GM03348 (cell line): ENCODE measurements at regions not wholly inside any gene's neighbourhood (a gene's known extent, or its start where the extent isn't known, plus 50 kb on each side); places are given as distances from the start of the nearest gene placed in this dataset.

Experiments
- DNase-seq: peaks from one replicate; pipeline ENCODE4 v3.0.0; 2012; ENCODE audit warnings: low spot score

- no peak for DNase-seq
These were observed 842.8 kb downstream of the SI start for GRCh38 chr3:164235289-164236028.

DNA sequence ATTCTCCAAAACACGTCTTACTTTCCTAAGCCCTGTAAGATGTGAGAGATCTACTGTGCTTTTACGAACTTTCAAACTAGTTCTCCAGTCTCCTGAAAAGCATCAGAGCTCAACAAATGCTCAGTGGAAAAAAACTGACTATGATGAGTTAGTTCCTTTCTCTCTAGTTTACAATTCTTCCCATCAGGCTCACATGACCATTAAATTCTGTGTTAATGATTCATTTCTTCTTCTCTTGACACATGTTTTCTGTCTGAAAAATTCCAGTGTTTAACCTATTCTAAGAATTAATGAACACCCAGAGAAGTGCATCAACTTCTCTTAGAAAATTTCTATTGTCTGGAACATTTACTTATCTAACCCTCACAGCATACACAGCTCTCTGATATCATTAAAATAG is 844.3 kb downstream of the SI start:
- no peak for DNase-seq

GRCh38 chr3:164231718-164232117 is 846.6 kb downstream of the SI start:
- DNase-seq, result no peak

- DNase-seq, result no peak
These were observed 847.8 kb downstream of the SI start for GRCh38 chr3:164230385-164231094.

- DNase-seq, result no peak
These were observed 854.2 kb downstream of the SI start for GRCh38 chr3:164224126-164224525.

- DNase-seq, result no peak
These were observed 856.1 kb downstream of the SI start for GRCh38 chr3:164222197-164222596.

DNA sequence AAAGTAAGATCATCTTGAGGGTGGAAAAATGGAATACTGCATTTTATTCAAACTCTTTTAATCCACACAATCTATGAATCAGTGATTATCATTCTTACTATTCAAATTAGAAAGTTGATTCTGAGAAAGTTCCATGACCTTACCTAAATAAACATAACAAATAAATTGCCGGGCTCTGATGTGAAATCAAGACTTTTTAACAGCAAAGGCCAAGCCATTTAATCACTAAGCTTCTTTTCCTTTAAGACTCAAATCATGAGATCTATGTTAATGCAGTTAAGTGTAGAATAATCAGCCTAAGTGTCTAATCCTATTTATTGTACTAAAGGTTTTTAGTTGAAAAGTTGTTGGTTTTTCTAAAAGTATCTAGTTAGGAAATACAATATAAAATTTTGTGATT is 857.0 kb downstream of the SI start:
- DNase-seq, result no peak

DNA sequence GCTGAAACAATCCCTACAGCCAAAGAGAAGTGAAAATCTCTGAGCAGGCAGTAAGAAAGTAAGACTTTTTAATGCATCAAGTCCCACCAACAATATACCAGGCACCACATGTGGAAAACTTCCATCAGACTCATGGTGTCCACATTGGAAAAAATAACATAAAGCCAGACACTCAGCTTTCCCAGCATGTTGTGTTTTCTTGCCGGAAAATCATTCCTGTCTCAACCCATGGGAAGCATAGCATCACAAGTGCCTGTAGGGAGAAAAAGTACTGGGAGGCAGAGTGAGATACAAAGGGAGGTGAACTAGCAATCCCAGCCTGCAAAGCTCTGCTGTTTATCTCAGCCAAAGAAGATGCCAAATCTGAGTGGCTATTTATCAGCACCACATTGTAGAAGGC is 868.9 kb downstream of the SI start:
- no peak for DNase-seq

- no peak for DNase-seq
These were observed 869.5 kb downstream of the SI start for GRCh38 chr3:164208821-164209220.

- DNase-seq, result no peak
These were observed 870.2 kb downstream of the SI start for GRCh38 chr3:164208048-164208447.

- no peak for DNase-seq
These were observed 878.1 kb downstream of the SI start for GRCh38 chr3:164200053-164200823.

DNA sequence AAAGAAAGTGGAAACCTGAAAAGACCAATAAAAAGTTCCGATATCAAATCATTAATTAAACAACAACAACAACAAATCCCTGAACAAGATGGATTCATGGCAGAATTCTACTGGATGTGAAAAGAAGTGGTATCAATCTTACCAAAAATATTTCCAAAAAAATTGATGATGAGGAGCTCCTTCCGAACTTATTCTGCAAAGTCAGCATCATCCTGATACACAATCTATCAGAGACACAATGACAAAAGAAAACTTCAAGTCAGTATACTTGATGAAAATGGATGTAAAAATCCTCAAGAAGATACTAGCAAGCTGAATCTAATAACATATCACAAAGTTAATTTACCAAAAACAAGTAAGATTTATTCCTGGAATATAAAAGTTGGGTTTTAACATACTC is 881.8 kb downstream of the SI start:
- no peak for DNase-seq

DNA sequence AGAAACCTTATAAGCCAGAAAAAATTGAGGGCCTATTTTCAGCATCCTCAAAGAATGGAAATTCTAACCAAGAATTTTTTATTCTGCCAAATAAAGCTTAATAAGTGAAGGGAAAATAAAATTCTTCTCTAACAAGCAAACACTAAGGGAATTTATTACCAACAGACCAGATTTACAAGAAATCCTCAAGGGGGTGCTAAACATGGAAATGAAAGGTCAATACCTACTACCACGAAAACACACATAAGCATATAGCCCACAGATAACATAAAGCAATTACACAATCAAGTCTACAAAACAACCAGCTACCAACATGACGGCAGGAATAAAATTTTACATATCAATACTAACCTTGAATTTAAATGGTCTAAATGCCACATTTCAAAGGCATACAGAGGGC is 883.5 kb downstream of the SI start:
- DNase-seq, result no peak

DNA sequence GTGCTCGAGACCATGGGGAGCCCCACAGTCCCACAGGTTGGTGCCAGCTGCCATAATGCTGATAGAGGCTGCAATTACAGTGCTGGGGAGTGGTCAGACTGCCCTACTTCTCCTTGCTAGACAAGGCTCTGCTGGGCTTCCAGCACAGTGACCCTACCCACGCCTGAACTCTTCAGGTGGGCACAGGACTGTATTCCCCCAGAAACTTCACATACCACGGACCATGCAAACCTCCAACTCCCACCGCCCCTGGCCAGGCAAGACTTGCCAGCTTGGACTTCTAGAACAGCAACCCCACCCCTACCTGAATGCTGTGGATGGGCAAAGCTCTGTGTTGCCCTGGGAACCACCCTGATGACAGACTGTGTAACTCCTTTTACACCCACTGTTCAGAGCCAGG is 885.3 kb downstream of the SI start:
- DNase-seq, result no peak

DNA sequence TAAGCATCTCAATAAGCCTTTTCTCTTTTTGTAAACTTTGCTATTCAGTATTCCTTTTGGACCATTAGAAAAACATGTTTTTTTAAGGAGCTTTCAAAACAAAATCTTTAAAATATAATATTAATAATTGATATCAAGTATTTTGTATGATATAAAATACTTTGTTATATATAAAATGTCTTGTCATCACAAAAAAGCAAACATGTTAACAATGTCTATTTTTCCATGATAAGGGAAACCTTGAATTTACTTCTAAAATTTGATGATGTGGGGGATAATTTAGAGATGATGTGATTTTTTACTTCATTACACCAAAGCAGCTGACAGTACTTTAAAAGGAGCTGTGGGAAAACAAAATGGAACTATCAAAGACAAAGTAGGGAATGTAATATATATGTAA is 887.7 kb downstream of the SI start:
- DNase-seq, result no peak

DNA sequence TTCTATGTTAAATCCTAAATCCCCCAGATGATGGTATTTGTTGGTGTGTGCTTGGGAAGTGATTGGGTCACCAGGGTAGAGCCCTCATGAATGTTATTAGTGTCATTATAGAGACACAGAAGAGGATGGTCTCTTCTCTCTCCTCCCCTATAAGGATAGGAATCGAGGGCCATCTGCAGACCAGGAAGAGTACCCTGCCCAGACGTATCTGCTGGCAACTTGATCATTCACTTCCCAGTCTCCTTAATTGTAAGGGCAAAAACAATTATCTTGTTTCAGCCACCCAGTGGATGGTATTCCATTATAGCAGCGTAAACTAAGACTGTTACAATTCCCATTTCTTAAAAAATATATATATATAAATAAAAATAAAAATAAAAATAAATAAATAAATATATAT is 892.2 kb downstream of the SI start:
- DNase-seq, result no peak

DNA sequence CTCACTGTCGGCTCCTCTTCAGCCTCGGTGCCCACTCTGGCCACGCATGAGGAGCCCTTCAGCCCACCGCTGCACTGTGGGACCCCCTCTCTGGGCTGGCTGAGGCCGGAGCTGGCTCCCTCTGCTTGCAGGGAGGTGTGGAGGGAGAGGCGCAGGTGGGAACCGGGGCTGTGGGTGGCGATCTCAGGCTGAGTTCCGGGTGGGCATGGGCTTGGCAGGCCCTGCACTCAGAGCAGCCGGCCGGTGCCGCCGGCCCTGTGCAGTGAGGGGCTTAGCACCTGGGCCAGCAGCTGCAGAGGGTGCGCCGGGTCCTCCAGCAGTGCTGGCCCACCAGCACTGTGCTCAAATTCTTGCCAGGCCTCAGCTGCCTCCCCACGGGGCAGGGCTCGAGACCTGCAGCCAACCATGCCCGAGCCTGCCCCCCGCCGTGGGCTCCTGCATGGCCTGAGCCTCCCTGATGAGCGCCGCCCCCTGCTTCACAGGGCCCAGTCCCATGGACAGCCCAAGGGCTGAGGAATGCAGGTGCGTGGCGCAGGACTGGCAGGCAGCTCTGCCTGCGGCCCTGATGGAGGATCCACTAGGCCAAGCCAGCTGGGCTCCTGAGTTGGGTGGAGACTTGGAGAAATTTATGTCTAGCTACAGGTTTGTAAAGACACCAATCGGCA is 899.1 kb downstream of the SI start:
- DNase-seq, result no peak

DNA sequence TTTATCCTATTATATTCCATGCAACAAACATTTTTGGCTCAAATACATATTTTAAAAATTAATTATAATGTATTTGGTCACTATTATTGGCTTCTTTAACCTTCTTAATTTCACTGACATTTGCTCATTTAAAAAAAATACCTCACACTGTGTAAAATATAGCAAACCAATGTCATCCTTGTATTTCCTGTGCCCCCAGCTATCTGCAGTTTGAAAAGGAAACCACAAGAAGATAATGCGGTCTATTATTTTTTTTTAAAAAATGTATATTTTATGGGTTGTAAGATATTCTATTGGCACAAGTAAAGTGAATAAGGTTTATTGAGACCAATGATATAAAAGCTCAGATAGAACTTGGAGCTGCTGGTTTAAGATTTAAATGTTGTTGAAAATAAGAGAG is 904.2 kb downstream of the SI start:
- DNase-seq, result no peak

DNA sequence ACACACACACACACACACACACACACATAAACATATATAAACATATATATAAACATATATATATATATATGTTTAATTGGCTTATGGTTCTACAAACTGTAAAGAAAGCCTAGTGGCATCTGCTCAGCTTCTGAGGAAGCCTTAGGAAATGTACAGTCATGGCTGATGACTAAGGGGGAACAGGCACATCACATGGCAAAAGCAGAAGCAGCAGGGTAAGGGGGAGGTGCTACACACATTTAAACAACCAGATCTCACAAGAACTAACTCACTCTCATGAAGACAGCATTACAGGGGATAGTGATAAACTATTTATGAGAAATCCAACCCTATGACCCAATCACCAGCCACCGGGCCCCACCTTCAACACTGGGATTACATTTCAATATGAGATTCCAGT is 922.9 kb downstream of the SI start:
- no peak for DNase-seq

DNA sequence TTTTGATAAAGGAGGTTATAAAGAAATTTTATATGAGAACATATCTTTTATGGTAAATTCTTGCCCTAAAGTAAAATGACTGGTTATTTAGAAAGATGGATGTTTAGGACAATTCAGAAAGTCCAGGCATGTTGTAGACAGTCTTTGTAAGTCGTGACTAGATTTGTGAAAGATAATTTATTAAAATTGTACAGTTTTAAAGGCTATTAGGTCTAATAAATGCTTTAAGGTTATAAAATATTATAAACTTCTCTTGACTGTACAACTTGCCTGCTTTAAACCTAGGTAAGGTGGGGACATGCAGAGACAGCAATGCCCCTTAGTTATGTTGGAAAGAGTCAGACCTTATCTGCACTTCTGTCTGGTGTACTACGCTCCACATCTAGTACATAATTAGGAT is 933.5 kb downstream of the SI start:
- no peak for DNase-seq

DNA sequence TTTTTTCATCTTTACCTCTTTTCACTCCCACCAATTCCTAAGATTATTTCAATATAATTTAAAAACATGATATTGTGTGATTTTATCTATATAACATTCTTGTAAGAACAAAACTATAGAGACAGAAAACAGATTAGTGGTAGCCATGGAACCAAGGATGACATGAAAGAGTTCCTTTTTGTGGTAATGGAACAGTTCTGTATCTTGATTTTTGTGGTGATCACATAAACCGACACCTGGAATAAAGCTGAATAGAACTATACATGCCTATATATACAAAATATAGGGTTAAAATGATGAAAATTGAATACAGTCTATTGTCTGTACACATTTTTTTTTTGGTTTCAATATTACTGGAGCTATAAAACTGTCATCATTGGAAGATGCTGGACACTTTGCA is 945.4 kb downstream of the SI start:
- no peak for DNase-seq
